ENCODE measurements at regions not wholly inside any gene's neighbourhood (a gene's known extent, or its start where the extent isn't known, plus 50 kb on each side); places are given as distances from the start of the nearest gene placed in this dataset.

DNA sequence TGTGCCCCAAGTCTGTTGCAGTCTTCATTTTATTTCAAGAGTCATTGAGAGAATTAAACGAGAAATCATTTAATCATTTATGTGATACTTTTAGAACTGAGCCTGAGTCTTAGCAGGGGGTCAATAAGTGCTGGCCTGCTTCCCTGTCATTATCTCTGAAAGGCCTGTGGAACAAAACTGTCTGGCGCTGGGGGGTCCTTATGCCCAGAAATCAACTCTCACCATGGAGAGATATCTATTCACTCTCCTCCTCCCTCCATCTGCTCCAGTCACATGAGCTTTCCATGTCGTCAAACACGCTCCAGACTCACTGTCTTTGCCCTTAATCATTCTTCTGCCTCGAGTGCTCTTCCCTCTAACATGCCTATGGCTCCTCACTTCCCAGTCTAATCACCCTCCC, 136.8 kb downstream of the ESM1 start:
- no peak for DNase-seq

DNA sequence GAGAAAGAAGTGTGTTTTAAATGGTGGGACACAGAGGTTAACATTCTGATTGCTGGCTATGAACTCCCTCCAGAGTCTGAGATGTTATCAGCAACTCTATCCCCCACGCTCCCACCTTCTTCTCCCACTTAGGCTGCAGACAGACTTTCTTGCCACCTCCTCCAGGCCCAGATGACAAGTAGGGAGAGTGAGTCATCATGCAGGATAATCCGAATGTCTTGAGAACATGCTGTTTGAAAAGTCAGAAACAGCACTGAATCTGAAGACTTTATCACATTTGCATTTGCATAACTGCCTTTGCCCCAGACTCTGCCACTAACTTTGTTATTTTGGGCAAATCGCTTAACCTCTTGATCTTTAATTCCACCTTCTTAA, 139.8 kb downstream of the ESM1 start:
- no peak for DNase-seq

DNA sequence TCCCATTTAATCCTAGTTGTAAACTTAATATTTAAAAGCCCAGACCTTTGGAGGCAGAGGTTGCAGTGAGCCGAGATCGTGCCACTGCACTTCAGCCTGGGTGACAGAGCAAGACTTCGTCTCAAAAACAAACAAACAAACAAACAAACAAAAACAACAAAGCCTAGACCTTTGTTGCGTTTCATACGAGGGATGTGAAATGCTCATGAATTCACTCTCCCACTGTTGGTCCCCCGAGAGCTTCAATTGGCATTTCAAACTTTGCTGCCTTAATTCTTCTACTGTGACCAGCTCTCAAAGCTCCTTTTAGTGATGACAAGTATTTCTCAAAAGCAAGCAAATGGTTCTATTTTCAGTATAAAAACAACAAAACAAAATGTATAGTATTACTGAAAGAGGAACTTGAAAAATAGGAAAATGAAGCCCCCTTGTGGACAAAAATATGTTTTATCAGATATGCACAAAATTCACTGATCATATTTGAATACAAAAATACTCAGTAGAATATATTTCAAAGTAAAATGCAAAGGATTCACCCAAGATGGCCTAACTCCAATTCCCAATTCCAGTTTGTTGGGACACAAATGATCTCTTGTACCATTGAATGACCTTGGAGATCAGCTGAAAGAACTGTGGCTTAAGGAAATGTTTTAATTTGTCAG, 140.4 kb downstream of the ESM1 start:
- DNase-seq: no peak

DNA sequence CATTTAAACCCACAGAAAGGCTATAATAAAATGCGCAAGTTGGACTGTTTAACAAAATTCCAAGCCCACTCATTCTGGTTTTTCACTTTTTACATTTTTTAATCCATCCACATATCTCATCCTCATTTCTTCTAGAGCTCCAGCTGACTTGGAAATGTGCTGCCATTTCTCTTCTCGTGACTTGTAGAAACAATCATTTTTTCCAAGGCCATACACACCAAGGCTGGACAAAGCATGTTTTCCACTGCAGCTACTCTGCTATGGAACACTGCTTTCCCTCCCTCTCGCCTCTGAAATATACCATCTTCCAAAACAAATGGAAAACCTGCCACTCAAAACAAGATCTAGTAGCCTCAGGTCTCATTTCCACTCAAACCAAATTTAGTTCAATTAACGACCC, 141.1 kb downstream of the ESM1 start:
- DNase-seq: no peak

DNA sequence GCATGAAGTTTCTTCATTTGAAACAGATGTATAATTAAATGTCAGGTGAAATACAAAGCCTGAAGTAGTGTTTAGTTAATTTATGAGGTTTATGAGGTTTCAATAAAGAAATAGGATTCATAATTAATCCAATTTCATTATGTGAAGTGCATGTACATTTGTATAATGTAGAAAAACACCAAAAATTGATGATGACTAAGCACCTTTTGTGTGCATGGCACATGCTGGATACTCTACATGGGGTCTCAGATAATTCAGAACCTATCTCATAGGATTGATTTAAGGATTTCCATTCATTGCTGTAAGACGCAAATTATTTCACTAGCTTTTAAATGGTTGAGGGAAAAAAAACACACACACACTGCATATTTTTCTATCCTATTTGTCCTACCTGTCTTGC, 143.9 kb downstream of the ESM1 start:
- no peak for DNase-seq

DNA sequence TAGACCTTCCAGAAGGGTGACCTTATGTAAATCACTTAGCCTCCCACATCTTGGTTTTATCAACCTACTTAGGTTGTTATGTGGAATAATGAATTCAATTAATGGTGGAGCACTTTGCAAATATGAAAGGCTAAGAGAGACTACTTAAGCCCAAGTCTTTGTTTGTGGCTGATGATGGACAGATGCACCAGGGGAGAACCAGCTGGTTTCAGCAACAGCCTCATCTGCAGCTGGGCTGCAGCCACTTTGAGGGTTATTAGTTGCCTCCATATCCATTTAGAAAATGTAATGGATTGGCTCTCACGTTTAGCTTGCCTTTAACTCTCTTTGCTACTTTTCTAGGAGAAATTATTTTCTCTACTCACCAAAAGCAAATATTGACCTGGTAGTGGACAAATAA, 146.6 kb downstream of the ESM1 start:
- no peak for DNase-seq

DNA sequence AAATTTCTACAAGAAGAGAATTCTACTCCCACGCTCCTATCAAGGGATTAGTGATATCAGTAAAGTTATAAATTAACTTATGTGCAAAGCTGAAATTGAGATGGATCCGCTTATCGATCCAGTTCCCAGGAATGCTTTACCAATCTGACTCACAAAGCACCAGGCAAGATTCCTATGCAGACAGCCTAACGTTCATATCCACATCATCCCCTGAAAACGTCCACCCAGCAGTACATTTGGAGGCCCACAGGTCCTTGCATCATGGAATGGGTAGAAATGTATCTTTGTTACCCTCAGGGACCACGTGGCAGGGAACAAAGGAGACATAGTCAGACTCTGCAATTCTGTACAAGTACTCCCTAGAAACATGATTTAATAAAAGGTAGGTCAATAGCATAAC, 147.4 kb downstream of the ESM1 start:
- DNase-seq: no peak

DNA sequence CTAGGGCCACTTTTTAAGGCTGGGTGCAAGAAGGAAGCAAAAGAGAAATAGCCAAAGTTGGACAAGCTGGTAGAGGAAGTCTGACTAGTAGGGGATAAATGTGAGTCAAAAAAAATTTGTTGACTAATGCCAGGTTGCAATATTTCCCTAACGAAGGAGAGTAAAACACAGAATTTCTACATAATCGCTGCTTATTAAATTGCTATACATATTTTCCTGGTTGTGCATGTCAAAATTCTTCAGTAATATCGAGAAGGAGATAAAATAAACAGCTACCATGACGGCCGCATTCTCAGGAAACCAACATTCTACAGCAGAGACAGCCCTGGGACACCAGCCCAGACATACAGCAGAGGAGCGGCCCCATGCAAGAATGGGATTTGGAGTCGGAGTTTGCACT, 148.3 kb downstream of the ESM1 start:
- no peak for DNase-seq

DNA sequence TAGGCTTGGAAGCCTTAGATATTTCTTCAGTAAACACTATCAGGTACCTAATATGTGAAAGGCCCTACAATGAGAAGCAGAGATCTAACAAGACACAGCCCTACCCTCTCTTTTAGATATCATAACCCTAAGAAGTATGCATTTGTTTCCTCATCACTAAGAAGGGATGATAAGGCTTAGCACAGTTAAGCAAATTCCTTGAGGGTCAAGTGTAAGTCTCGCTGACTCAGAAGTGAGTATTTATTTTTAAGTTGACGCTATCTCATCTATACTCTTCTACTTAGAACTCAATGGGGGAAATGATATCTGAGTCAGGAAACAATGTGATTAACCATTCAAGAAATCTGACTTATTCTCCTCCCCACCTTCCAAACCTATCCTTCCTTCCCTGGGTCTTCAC, 149.7 kb downstream of the ESM1 start:
- no peak for DNase-seq

DNA sequence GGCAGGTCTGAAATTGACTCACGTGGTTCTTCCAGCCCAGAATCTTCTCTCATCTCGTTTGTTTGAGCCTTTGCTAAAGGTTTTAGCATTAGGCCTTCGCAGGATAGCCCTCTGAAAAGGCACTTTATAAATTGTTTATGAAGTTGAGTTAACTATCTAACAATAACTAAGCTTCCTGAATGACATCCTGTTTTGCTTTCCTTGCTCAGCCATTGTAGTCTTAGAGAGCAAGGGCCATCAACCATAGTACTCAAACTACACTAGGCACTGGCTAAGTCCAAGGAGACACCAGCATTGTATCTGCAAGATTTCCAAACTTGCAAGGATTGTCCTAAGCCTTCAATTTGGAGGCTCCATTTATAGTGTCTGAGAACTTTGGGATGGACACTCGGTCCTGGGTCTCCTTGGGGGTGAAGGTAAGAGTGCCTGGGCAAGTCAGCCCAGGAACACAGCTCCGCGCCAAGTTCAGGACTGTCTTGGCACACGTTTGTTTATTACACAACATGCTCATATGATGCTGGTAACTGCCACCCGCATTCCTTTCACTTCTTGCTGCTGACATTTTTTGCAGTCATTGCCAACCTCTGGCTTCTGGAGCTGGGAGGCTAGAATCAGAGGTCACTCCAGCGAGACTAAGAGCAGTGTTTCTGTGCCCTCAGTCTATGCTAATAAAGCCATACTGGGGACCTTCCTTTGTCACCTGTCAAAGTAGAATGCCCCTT, 151.1 kb downstream of the ESM1 start:
- DNase-seq: no peak

DNA sequence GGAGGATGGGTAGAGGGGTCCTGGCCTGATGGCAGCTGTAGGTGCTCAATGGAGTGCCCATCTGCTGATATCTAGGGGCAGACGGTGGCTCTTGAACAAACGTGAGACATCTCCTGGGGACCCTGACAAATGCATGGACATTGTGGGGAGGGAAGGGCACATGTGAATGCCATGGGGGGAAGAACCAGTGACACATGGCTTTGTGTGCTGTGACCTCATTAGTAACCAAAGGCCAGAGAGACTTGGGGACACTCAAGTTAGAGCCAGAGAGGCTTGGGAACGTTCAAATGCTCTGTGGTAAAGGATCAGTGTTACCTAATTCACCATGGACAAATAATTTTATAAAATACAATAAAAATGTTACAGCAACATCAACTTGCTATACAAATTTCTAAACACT, 151.8 kb downstream of the ESM1 start:
- DNase-seq: no peak

DNA sequence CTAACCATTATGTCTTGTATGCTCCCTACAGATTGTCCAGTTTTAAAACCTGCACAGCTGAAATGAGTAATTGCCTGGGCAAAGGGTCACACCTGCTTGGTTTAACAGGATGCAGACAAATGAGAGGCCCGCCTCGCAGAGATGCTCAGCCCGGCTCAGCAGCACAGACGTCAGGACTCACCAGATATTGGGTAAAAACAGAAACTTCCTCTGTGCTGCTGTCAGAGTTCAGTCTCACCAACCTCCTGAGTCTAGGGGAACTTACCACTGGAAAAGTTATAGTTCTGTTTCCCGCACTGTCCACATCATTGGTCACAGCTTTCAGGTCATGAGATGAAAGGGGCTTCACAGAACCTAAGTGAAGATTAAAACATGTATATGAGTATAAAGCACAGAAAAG, 152.5 kb downstream of the ESM1 start:
- no peak for DNase-seq

DNA sequence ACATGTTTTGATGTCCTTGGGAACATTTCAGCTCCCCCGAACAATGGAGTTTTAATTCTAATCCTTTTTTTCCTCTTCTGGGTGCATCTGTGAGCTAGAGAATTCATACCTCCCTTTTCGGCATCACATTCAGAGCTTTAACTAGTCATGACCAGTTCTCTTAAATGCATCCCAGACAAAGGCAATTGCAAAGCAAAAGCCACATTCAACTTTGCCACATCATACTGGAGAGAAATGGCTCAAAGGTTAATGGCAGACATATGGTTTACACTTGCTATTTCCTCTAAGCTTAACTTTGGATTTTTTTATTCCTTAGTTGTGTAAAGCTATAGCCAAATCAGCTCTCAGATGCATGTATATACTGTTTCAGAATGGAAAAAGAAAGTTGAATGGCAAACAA, 153.3 kb downstream of the ESM1 start:
- DNase-seq: no peak

DNA sequence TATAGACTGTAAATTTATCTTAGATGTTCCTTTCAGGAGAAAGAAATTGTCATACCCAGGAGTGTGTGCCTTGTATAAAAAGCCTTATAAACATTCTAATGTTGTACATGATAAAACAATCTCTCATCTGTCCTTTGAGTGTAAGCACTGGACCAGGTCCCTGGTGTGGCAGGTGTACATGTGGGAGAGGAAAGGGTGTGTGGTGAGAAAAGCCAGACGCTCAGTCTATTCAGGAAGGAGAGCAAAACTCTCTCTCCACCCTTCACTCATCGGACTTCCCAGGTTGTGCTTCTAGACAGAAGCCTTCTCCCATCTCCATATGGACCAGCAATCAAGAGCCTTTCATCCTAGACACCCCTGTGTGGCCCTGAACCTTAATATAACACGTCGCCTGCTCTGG, 154.2 kb downstream of the ESM1 start:
- DNase-seq: no peak

DNA sequence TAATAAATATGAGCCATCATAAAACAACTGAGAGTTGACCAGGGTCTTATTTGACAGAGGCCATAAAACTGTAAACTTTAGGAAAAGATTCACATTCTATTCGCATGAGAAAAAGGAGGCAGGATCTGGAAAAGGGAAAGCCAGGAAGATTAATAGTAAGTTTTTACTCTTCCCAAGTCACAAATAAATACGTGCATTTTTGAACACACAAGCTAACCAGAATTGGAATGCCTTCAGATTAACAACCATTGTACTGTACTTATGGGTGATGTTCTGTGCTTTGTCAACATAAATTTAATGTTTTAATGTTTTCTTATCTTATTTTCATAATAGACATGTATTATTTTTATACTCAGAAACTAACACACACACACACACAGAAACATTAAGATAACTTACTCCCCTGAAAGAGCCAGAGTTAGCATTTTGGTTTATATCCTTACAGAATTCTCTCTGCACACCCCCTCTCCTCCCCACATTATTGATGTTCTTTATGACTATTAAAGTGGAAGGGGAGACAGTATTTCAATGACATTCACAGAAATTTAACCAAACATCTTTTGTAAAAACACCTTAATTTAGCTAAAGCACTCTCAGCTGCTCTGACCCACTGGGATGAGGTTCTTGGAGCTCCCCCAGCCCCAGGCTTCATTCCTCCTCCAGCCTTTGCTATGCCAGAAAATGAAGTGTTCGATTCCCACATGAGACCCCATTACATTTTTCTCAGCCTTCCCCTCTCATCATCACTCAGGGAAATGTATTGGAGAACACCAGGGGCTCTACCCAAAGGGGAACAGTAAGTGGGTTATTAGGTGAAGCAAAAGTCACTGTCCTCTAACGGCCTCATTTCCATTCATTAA, 155.5 kb downstream of the ESM1 start:
- no peak for DNase-seq

DNA sequence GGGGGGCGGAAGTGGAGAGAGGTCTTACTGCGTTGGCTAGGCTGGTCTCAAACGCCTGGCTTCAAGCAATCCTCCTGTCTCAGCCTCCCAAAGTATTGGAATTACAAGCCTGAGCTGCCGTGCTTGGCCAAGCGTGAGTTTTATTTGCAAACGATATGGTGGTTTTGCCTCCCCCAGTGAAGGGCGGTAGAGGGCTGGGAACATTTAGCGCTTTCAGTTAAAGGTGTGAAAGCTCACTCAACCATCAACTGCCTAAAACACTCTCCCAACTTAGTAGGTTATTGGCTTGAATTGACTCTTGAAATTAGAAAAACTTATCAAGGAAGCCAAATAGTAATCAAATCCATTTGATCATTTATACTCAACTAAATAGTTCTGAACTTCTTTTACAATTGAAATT, 156.3 kb downstream of the ESM1 start:
- DNase-seq: no peak

DNA sequence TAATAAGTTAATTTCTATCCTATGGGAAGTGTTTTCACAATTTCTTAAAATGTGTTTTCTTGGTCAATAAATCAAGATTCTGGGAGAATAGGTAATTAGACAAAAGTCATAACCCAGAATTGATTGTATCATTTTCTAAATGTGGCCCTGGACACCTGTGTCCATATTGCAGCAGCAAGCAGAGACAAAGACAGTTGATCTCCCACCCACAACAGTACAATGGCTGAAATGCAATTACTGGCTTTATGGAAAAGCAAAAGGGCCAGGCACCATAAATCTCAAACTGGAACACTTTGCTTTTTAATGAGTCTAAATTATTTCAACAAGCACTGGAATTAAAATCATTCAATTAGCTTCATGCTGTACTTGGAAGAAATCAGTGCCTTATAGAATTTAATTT, 157.2 kb downstream of the ESM1 start:
- no peak for DNase-seq

DNA sequence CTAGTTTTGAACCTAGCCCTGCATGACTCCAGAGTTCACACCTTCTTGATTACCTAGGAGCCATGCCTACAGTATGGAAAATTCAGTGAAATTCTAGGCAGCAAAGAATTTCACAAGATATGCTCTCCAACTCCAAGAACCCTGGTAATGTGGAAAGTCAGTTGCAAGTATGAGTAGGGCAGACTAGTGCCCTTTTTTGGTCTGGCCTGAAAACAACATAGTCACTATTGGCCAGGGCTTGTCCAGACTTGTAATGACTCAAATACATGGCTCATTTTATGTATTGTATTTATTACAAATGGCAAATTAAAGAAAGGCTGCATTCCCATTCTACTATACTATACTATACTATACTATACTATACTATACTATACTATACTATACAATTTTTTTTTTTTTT, 160.4 kb downstream of the ESM1 start:
- DNase-seq: no peak

DNA sequence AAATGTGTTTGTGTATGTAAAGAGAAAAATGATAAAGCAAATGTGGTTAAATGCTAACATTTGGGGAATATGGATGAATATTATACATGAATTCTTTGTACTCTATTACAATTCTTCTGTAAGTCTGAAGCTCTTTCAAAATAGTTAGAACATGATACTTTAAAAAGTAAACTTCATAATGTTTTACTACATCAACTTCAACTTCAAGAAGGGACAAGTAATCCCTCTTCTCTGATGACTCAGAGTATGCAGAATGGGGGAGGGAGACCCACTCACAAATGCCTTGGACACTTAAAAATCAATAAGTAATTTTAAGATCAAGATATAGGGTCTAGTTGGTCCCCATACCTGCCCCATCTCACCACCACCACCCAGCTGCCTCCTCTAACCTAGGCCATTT, 162.4 kb downstream of the ESM1 start:
- no peak for DNase-seq

DNA sequence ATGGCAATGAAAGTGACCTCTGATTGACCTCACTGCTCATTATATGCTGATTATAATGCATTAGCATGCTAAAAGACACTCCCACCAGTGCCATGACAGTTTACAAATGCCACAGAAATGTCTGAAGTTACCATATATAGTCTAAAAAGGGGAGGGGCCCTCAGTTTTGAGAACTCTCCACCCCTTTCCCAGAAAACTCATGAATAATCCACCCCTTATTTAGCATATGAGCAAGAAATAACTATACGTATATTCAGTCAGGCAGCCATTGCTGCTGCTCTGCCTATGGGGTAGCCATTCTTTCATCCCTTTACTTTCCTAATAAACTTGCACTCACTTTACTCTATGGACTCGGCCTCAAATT, 163.1 kb downstream of the ESM1 start:
- DNase-seq: no peak

DNA sequence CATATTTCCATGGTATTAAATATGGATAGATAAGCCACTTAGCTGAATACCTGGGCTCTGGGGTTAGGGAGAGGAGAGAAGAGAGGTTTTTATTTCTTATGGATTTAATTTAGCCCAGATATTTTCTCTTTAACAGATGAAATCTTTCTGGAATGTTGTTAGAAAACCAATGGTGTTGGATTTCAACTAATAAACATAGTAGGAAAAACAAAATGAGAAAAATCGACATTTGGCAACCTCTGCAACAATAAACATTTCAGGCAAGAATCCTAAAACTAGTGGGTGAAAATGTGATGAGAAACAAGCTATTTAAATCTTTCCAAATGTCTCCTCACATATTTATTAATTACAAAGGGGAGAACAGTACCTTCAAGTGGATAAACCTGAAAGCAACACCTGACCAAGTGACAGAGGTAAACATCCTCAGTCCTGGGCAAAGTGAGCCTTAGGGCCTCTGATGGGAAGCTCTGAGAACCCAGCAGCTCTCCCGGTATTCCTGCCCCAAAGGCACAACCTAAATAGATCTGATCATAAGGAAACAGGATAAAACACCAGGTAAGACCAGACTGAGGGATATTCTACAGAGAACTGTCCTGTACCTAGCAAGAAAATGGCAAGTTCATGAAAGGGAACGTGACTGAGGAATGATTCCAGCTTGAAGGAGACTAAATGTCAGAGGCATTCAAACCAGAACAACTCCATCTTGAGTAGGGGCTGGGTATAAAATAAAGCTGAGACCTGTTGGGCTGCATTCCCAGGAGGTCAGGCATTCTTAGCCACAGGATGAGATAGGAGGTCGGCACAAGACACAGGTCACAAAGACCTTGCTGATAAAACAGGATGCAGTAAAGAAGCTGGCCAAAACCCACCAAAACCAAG, 163.7 kb downstream of the ESM1 start:
- no peak for DNase-seq

DNA sequence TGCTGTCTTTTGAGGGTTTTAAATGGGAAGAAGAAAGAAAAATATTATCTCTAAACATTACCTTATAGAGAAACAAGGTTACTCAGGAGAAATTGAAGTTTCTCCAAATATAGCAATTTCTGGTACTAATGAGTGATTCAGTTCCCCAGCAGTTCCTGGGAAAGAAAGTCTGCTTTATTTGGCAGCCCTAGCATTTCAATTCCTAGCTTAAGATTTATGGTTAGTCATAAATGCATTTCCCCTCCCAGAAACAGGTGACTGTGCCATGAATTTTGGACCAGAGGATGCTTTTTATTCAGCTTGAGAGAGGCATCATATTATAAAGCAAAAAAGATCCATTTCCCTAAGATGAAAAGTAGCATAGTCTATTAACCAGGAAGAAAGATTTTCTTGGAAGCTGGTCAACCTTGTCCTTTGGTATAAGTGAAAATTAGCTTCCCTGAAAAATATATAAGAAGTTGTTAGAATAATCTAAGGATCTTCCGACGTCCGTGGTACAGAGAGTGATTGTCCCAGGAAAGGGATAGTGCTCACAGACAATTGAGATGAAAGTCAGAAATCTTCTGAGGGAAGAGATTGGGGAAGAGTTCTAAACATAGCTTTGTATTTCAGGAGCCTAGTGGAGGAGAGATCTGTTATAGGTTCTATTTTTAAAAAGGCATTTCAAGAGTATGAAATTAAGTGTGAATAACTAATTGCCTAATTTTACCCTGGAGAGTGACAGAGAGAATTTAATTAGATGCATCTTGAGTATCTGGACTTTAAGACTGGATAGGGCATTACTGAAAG, 164.9 kb downstream of the ESM1 start:
- no peak for DNase-seq

Measured in cerebellar nuclear complex (tissue), 1 donor.